Neural cell (in vitro differentiated cells): ENCODE measurements at regions not wholly inside any gene's neighbourhood (a gene's known extent, or its start where the extent isn't known, plus 50 kb on each side); places are given as distances from the start of the nearest gene placed in this dataset.

ENCODE experiments used
- H2AFZ ChIP-seq: fragments of 200-600, 300-800 bp; sonication (generic), shearing (Covaris generic); 2 replicates; pipeline ENCODE4 v1.6.0; 2014; ENCODE audit warnings: low read depth, mild to moderate bottlenecking, antibody characterized with exemption, low read length, moderate library complexity
- H3F3A ChIP-seq: fragments of 200-600 bp; shearing (Covaris generic); 2 replicates; pipeline ENCODE4 v1.6.1; 2016; ENCODE audit warnings: mild to moderate bottlenecking, moderate library complexity, mixed read lengths, antibody characterized with exemption, low read length; ENCODE audit not compliant: insufficient read depth, poor library complexity, severe bottlenecking
- H3K27ac ChIP-seq: fragments of 200-600, 300-800 bp; sonication (generic), shearing (Covaris generic); 2 replicates; pipeline ENCODE4 v1.5.1; 2014; ENCODE audit warnings: mild to moderate bottlenecking, low read length, moderate library complexity
- H3K27me3 ChIP-seq: fragments of 300-800, 200-600 bp; sonication (generic), shearing (Covaris generic); 2 replicates; pipeline ENCODE4 v1.6.0; 2014; ENCODE audit warnings: mild to moderate bottlenecking, low read depth, low read length, moderate library complexity; ENCODE audit not compliant: insufficient read depth
- H3K36me3 ChIP-seq: fragments of 300-800, 200-600 bp; sonication (generic), shearing (Covaris generic); 2 replicates; pipeline ENCODE4 v1.5.1; 2014; ENCODE audit warnings: mild to moderate bottlenecking, antibody characterized with exemption, low read length, moderate library complexity; ENCODE audit not compliant: insufficient read depth
- H3K4me2 ChIP-seq: fragments of 300-800, 200-600 bp; sonication (generic), shearing (Covaris generic); 2 replicates; pipeline ENCODE4 v1.6.0; 2014; ENCODE audit warnings: mild to moderate bottlenecking, low read length
- H3K4me3 ChIP-seq: fragments of 300-800, 200-600 bp; sonication (generic), shearing (Covaris generic); 2 replicates; pipeline ENCODE4 v1.5.1; 2014; ENCODE audit warnings: mild to moderate bottlenecking, low read length, moderate library complexity
- H3K79me2 ChIP-seq: fragments of 200-600 bp; shearing (Covaris generic); replicated peaks from 2 replicates; pipeline ENCODE4 v1.6.0; 2014; ENCODE audit warnings: mild to moderate bottlenecking, low read length, moderate library complexity; ENCODE audit not compliant: insufficient read depth
- H3K9ac ChIP-seq: fragments of 300-800, 200-600 bp; sonication (generic), shearing (Covaris generic); 2 replicates; pipeline ENCODE4 v1.6.1; 2016; ENCODE audit warnings: mild to moderate bottlenecking, low read length, mixed read lengths
- H3K9me2 ChIP-seq: fragments of 200-600 bp; shearing (Covaris generic); 2 replicates; pipeline ENCODE4 v1.6.1; 2016; ENCODE audit warnings: mild to moderate bottlenecking, low read length, mixed read lengths; ENCODE audit not compliant: insufficient read depth
- H3K9me3 ChIP-seq: fragments of 200-600, 300-800 bp; sonication (generic), shearing (Covaris generic); 2 replicates; pipeline ENCODE4 v1.6.1; 2016; ENCODE audit warnings: mild to moderate bottlenecking, mixed run types, low read length, moderate library complexity, mixed read lengths
- H4K20me1 ChIP-seq: fragments of 200-600 bp; shearing (Covaris generic); 2 replicates; pipeline ENCODE4 v1.6.1; 2016; ENCODE audit warnings: mild to moderate bottlenecking, mixed run types; ENCODE audit not compliant: insufficient read depth
- CTCF ChIP-seq: fragments of 450-650 bp; IDR thresholded peaks from 2 replicates; pipeline ENCODE4 v1.5.1; 2014; ENCODE audit warnings: antibody characterized with exemption, mild to moderate bottlenecking, moderate library complexity; ENCODE audit not compliant: poor library complexity, severe bottlenecking
- EP300 ChIP-seq: fragments of 450-650 bp; conservative IDR thresholded peaks from 2 replicates; pipeline ENCODE4 v1.6.1; 2014; ENCODE audit warnings: antibody characterized with exemption, mild to moderate bottlenecking, moderate library complexity; ENCODE audit not compliant: poor library complexity, severe bottlenecking
- EZH2 ChIP-seq: fragments of 200-600, 300-800 bp; shearing (Covaris generic), sonication (generic); IDR thresholded peaks from 2 replicates; pipeline ENCODE4 v1.6.1; 2014; ENCODE audit warnings: antibody characterized with exemption, low read length, borderline replicate concordance, mild to moderate bottlenecking; ENCODE audit not compliant: insufficient read depth, poor library complexity, severe bottlenecking
- MXI1 ChIP-seq: fragments of 450-650 bp; conservative IDR thresholded peaks from 2 replicates; pipeline ENCODE4 v1.6.1; 2014; ENCODE audit warnings: antibody characterized with exemption, mild to moderate bottlenecking; ENCODE audit not compliant: poor library complexity, severe bottlenecking
- POLR2AphosphoS5 ChIP-seq: IDR thresholded peaks from 2 replicates; pipeline ENCODE4 v1.6.1; 2012
- RAD21 ChIP-seq: fragments of 450-650 bp; conservative IDR thresholded peaks from 2 replicates; pipeline ENCODE4 v1.6.1; 2014; ENCODE audit warnings: antibody characterized with exemption, mild to moderate bottlenecking, moderate library complexity
- REST ChIP-seq: IDR thresholded peaks from 2 replicates; pipeline ENCODE4 v1.6.1; 2012; ENCODE audit warnings: borderline replicate concordance
- TAF1 ChIP-seq: IDR thresholded peaks from 2 replicates; pipeline ENCODE4 v1.6.1; 2012; ENCODE audit warnings: low read depth

GRCh38 chr4:100970414-100970813 lies 376.9 kb downstream of the PPP3CA start:
- TF ChIP-seq MXI1 (no peak), TAF1 (no peak), CTCF (no peak)
- H3K27me3 ChIP-seq, result no peaks in the 10 kb centered on the region
- no peak overlapping the region for H2AFZ ChIP-seq
- H3K4me2 ChIP-seq, result no peak overlapping the region
- no peaks in the 10 kb centered on the region for H3K79me2 ChIP-seq
- H3K36me3 ChIP-seq, result no peaks in the 10 kb centered on the region
- no peak overlapping the region for H3K4me3 ChIP-seq
- no peaks in the 10 kb centered on the region for H3F3A ChIP-seq
- no peak overlapping the region for H3K27ac ChIP-seq
- no peaks in the 10 kb centered on the region for H3K9me3 ChIP-seq
- no peaks in the 10 kb centered on the region for H4K20me1 ChIP-seq
- H3K9me2 ChIP-seq, result no peaks in the 10 kb centered on the region
- no peak overlapping the region for H3K9ac ChIP-seq

- Histone ChIP-seq H4K20me1 (no peaks in the 10 kb centered on the region), H3K9ac (no peak overlapping the region), H2AFZ (no peak overlapping the region), H3K9me2 (no peaks in the 10 kb centered on the region), H3K27ac (no peak overlapping the region), H3K4me2 (no peak overlapping the region), H3K4me3 (no peak overlapping the region), H3F3A (no peaks in the 10 kb centered on the region), H3K36me3 (no peaks in the 10 kb centered on the region), H3K79me2 (no peaks in the 10 kb centered on the region), H3K27me3 (no peaks in the 10 kb centered on the region), H3K9me3 (no peaks in the 10 kb centered on the region)
- no peak for TF ChIP-seq EZH2
- TF ChIP-seq POLR2AphosphoS5, result no peak
- no peak for TF ChIP-seq TAF1
- TF ChIP-seq RAD21, result no peak
- TF ChIP-seq EP300, result no peak
- TF ChIP-seq MXI1, result no peak
- TF ChIP-seq REST, result no peak
- no peak for TF ChIP-seq CTCF
Observed at GRCh38 chr4:100969925-100970324, 377.4 kb downstream of the PPP3CA start.
